ENCODE measurements at regions not wholly inside any gene's neighbourhood (a gene's known extent, or its start where the extent isn't known, plus 50 kb on each side); places are given as distances from the start of the nearest gene placed in this dataset.

- Mint-ChIP-seq H3K4me3 (no peak overlapping the region; a peak in 1 of 5 replicates), H3K9me3 (no peaks in the 10 kb centered on the region), H3K36me3 (ENCODE audit: insufficient read depth in 1 of 3, low read depth in 3 of 3) (no peaks in the 10 kb centered on the region), H3K4me1 (peaks cover 0 to 3% of the 10 kb centered on the region in 2 experiments; a peak in 1 of 4 replicates), H3K27ac (peak overlapping the region in 1 of 3 experiments; percentile 83; a peak in 1 of 7 replicates), H3K27me3 (ENCODE audit: low read depth) (peaks cover 3% of the 10 kb centered on the region)
- no peak overlapping the region for H3K4ac ChIP-seq (ENCODE audit: low read depth, low read length)
- no peak overlapping the region for H2AFZ ChIP-seq (ENCODE audit: low read length)
- H3K56ac ChIP-seq (ENCODE audit: insufficient read length, low read depth, low read length), result no peak overlapping the region
- H3K79me1 ChIP-seq (ENCODE audit: insufficient read depth, low read depth, low read length, poor library complexity, severe bottlenecking), result no peaks in the 10 kb centered on the region
- no peak for DNase-seq
- no peak overlapping the region for H3K27ac ChIP-seq (ENCODE audit: insufficient read length, low read depth, low read length)
- H3K9ac ChIP-seq (ENCODE audit: extremely low read depth, insufficient read length, low read length), result no peak overlapping the region
- no peak overlapping the region for H4K8ac ChIP-seq (replicated peaks; ENCODE audit: insufficient read length, low read depth, low read length)
- H3K27me3 ChIP-seq (ENCODE audit: insufficient read depth, low read length), result no peaks in the 10 kb centered on the region
- no peak overlapping the region for H4K5ac ChIP-seq (ENCODE audit: insufficient read length, low read depth, low read length)
- H2BK120ac ChIP-seq (ENCODE audit: low read depth, low read length, poor library complexity, severe bottlenecking), result no peak overlapping the region
- H4K20me1 ChIP-seq (ENCODE audit: control insufficient read depth, insufficient read depth, insufficient read length), result no peaks in the 10 kb centered on the region
- no peak overlapping the region for H2AK5ac ChIP-seq (ENCODE audit: insufficient read length, low read length)
- no peak overlapping the region for H3K4me2 ChIP-seq (ENCODE audit: insufficient read depth, insufficient read length, low read length)
- H3K14ac ChIP-seq (ENCODE audit: insufficient read depth, low read length), result no peak overlapping the region; the same call in 1 of the 2 replicates
- no peaks in the 10 kb centered on the region for H3K9me3 ChIP-seq (ENCODE audit: control insufficient read depth, low read depth, low read length)
- H2BK15ac ChIP-seq (ENCODE audit: low read depth, low read length), result no peak overlapping the region
- H3T11ph ChIP-seq (ENCODE audit: low read length), result no peak overlapping the region
- H2BK5ac ChIP-seq (ENCODE audit: insufficient read length, low read length), result no peak overlapping the region
- H3K18ac ChIP-seq (ENCODE audit: insufficient read length, low read depth, low read length), result no peak overlapping the region
- H3K4me1 ChIP-seq (ENCODE audit: insufficient read depth, low read length), result no peaks in the 10 kb centered on the region
- WGBS (ENCODE audit: extremely low coverage, insufficient read length, low lambda C conversion rate), result no CpG with 5 or more reads among the region's 8 CpGs
- no peak overlapping the region for H2BK12ac ChIP-seq (ENCODE audit: insufficient read length, low read depth, low read length)
- no peak overlapping the region for H2BK20ac ChIP-seq (ENCODE audit: low read depth, low read length, poor library complexity, severe bottlenecking)
- H3K23me2 ChIP-seq (ENCODE audit: insufficient read length, low read depth, low read length, poor library complexity, severe bottlenecking), result no peaks in the 10 kb centered on the region
- no peaks in the 10 kb centered on the region for H3K79me2 ChIP-seq (ENCODE audit: insufficient read depth, low read length)
- H4K91ac ChIP-seq (ENCODE audit: insufficient read length, low read depth, low read length), result no peak overlapping the region
- H3K23ac ChIP-seq (ENCODE audit: insufficient read length, low read depth, low read length), result no peak overlapping the region
- TF ChIP-seq CTCF (conservative IDR thresholded peaks at IDR 0.05), result no peak
Observed at GRCh38 chr2:19746137-19746600, 155.6 kb downstream of the TTC32 start.

Data from H9 (cell line).